NCI-H774 (cell line): ENCODE measurements at regions not wholly inside any gene's neighbourhood (a gene's known extent, or its start where the extent isn't known, plus 50 kb on each side); places are given as distances from the start of the nearest gene placed in this dataset.
"Not testable (repeated sequence)": the region's sequence is repeated elsewhere in the genome, so short reads cannot be mapped to it uniquely, and the experiment has no call there.

Source experiments
- DNase-seq: peaks from one replicate; lab custom pipeline; 2025; lab: John Stamatoyannopoulos, UW

- DNase-seq: not testable (repeated sequence)
Measured at GRCh38 chr9:25731895-25732794, 53.9 kb upstream of the TUSC1 start.
